CD4-positive, alpha-beta T cell (primary cell): ENCODE measurements at regions not wholly inside any gene's neighbourhood (a gene's known extent, or its start where the extent isn't known, plus 50 kb on each side); places are given as distances from the start of the nearest gene placed in this dataset.
A peak's percentile ranks its signal among the peaks of the same experiment; 100 is the strongest.
"Not testable (repeated sequence)": the region's sequence is repeated elsewhere in the genome, so short reads cannot be mapped to it uniquely, and the experiment has no call there.

Experiments used
- ATAC-seq: fragments of 200-7000 bp; cut with Tn5 transposase; one replicate; pipeline ENCODE4 v1.10.0; 2022; ENCODE audit warnings: mild to moderate bottlenecking; ENCODE audit not compliant: poor library complexity
- CTCF ChIA-PET: fragments of 350-600 bp; sonication (Branson Sonifier 250); formaldehyde crosslinking; loops from one replicate; lab custom pipeline; 2021; ENCODE audit warnings: antibody characterized with exemption, inconsistent platforms; lab: Charles Lee
- POLR2A ChIA-PET: fragments of 350-600 bp; sonication (Branson Sonifier 250); formaldehyde crosslinking; loops from one replicate; lab custom pipeline; 2021; ENCODE audit warnings: antibody characterized with exemption, inconsistent platforms; lab: Charles Lee
- DNase-seq, 14 experiments: peaks; one replicate each; pipeline ENCODE4 v3.0.0-alpha.2; 2013 to 2020; ENCODE audit warnings: mixed read lengths in 2 of 14
- H3K27ac ChIP-seq, 2 donors: one replicate each; pipeline versions ENCODE4 v1.5.1 to v1.7.0; 2013; ENCODE audit warnings: low read length in 2 of 2, low read depth in 1 of 2, mild to moderate bottlenecking in 1 of 2
- H3K27me3 ChIP-seq, 2 experiments: 1 replicate in 1 of 2; 2 replicates in 1 of 2; pipeline versions ENCODE4 v1.6.1 to v1.7.0; 2013; ENCODE audit warnings: low read length in 2 of 2, control low read depth in 1 of 2, mild to moderate bottlenecking in 1 of 2, moderate library complexity in 1 of 2; ENCODE audit not compliant: insufficient read depth in 2 of 2, control insufficient read depth in 1 of 2
- H3K36me3 ChIP-seq: one replicate; pipeline ENCODE4 v1.6.1; 2013; ENCODE audit warnings: low read length, control low read depth; ENCODE audit not compliant: insufficient read depth
- H3K4me1 ChIP-seq: one replicate; pipeline ENCODE4 v1.6.1; 2013; ENCODE audit warnings: low read length, control low read depth; ENCODE audit not compliant: insufficient read depth
- H3K4me3 ChIP-seq: one replicate; pipeline ENCODE4 v1.5.1; 2013; ENCODE audit warnings: mild to moderate bottlenecking, low read length, moderate library complexity
- H3K9me3 ChIP-seq, 2 experiments: 1 replicate in 1 of 2; 2 replicates in 1 of 2; pipeline versions ENCODE4 v1.6.1 to v1.7.0; 2013; ENCODE audit warnings: low read length in 2 of 2, mild to moderate bottlenecking in 2 of 2, control low read depth in 1 of 2, moderate library complexity in 1 of 2; ENCODE audit not compliant: control insufficient read depth in 1 of 2, insufficient read depth in 1 of 2
- H3K27ac Mint-ChIP-seq: one replicate; pipeline ENCODE4 v1.8.0; 2020; ENCODE audit warnings: mixed read lengths
- H3K27me3 Mint-ChIP-seq: one replicate; pipeline ENCODE4 v1.8.0; 2021; ENCODE audit warnings: mixed read lengths
- H3K36me3 Mint-ChIP-seq: one replicate; pipeline ENCODE4 v1.8.0; 2021; ENCODE audit warnings: low read depth, mixed read lengths
- H3K4me1 Mint-ChIP-seq: one replicate; pipeline ENCODE4 v1.8.0; 2021; ENCODE audit warnings: low read depth, mixed read lengths
- H3K4me3 Mint-ChIP-seq: one replicate; pipeline ENCODE4 v1.8.0; 2020; ENCODE audit warnings: mild to moderate bottlenecking, mixed read lengths
- H3K9me3 Mint-ChIP-seq: one replicate; pipeline ENCODE4 v1.8.0; 2020; ENCODE audit warnings: mixed read lengths
- intact Hi-C, 2 experiments: fragments of 100-400 bp; cut with DNase I in 1 of 2; cut with micrococcal nuclease in 1 of 2; formaldehyde crosslinking; loops; one replicate each; pipeline versions ENCODE4 v1.15.1 to v1.9.0; 2023 to 2025; cut with DNase I, micrococcal nuclease

GRCh38 chr9:94387338-94388010, 59.0 kb upstream of the NUTM2F start:
- DNase-seq, H3K9me3 ChIP-seq, intact Hi-C loops, H3K27me3 Mint-ChIP-seq, H3K27me3 ChIP-seq, H3K27ac Mint-ChIP-seq, H3K27ac ChIP-seq, POLR2A ChIA-PET, H3K4me3 ChIP-seq, H3K9me3 Mint-ChIP-seq, H3K36me3 Mint-ChIP-seq, ATAC-seq, CTCF ChIA-PET, H3K4me1 ChIP-seq, H3K4me3 Mint-ChIP-seq, H3K36me3 ChIP-seq: not testable (repeated sequence)
- H3K4me1 Mint-ChIP-seq: peaks cover 37% of the 10 kb centered on the region

GRCh38 chr9:94388011-94388406, 59.6 kb upstream of the NUTM2F start:
- CTCF ChIA-PET, H3K27ac Mint-ChIP-seq: not testable (repeated sequence)

DNA sequence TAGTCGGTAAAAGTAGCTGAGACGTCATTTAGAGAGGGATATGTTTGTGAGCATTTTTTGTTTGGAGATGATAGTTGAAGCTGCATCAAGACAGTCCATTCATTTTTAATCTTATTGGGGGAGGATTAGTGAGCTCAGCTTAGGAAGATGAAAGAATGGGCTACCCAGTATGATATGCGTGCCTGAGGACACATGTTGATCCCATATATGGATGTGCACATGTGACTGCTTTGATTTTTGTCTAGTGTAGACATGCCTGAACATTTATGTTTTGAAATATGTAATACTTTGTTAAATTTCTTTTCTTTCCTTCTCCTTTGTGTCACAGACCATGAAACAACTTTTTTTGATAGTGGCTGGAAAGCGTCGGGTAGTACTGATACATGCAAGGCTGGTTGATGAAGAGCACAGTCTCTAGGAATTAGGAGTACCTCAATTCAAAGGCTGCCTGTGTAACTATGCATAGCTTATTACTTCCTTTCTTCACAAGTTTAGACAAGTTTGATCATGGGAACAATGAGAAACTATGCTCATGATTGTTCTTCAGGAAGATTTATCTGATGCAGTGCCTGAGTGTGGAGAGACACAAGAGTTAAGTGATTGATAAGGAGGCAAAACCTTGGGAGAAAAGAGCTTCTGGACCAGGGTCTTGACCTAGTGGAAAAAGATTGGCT, 62.1 kb upstream of the NUTM2F start:
- H3K27me3 ChIP-seq, H3K27ac ChIP-seq, H3K4me3 ChIP-seq, intact Hi-C loops, H3K4me1 ChIP-seq, H3K36me3 Mint-ChIP-seq, ATAC-seq, H3K9me3 Mint-ChIP-seq, POLR2A ChIA-PET, CTCF ChIA-PET, H3K27ac Mint-ChIP-seq, DNase-seq, H3K9me3 ChIP-seq, H3K27me3 Mint-ChIP-seq, H3K36me3 ChIP-seq, H3K4me3 Mint-ChIP-seq: not testable (repeated sequence)
- peaks cover 30% of the 10 kb centered on the region for H3K4me1 Mint-ChIP-seq

More at GRCh38 chr9:94388011-94388406, 59.6 kb upstream of the NUTM2F start:
- H3K4me3 ChIP-seq, H3K36me3 ChIP-seq, H3K27me3 ChIP-seq, H3K27me3 Mint-ChIP-seq, POLR2A ChIA-PET, H3K9me3 Mint-ChIP-seq, ATAC-seq, H3K27ac ChIP-seq, DNase-seq, H3K36me3 Mint-ChIP-seq, H3K4me1 ChIP-seq, intact Hi-C loops, H3K9me3 ChIP-seq, H3K4me3 Mint-ChIP-seq: not testable (repeated sequence)
- peaks cover 37% of the 10 kb centered on the region for H3K4me1 Mint-ChIP-seq

GRCh38 chr9:94392971-94393624, 64.7 kb upstream of the NUTM2F start:
- H3K27me3 Mint-ChIP-seq, H3K36me3 Mint-ChIP-seq, H3K4me1 ChIP-seq, CTCF ChIA-PET, H3K27me3 ChIP-seq, H3K9me3 Mint-ChIP-seq, DNase-seq, POLR2A ChIA-PET, H3K4me3 ChIP-seq, H3K36me3 ChIP-seq, H3K27ac Mint-ChIP-seq, H3K4me3 Mint-ChIP-seq, intact Hi-C loops, ATAC-seq, H3K9me3 ChIP-seq, H3K27ac ChIP-seq: not testable (repeated sequence)
- peaks cover 17% of the 10 kb centered on the region for H3K4me1 Mint-ChIP-seq

DNA sequence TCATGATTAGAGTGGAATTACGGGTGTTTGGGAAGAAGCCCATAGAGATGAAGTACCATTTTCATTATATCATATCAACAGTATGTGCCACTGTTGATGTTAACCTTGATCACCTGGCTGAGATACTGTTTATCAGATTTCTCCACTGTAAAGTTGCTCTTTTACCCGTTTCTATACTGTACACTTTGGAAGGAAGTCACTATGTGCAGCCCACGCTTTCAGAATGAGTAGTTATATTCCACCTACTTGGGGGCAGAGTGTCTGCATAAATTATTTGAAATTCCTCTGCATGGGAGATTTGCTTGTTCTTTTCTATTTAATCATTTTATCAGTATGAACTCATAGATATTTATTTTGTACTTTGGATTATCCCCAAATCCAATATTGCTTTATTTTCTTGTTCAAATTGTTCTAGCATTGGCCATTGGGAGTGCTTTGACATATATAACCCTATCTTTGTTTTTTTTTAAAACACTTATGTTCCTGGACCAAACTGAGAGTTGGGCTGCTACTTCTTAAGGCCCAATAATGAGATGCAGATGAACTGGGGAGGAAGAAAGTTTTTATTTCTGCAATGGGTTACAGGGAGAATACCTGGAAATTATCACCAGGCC, 69.4 kb upstream of the NUTM2F start:
- H3K27me3 ChIP-seq, intact Hi-C loops, H3K4me1 ChIP-seq, DNase-seq, H3K9me3 ChIP-seq, H3K27me3 Mint-ChIP-seq, H3K36me3 ChIP-seq, H3K4me3 ChIP-seq, H3K4me3 Mint-ChIP-seq, POLR2A ChIA-PET, ATAC-seq, CTCF ChIA-PET, H3K9me3 Mint-ChIP-seq, H3K27ac ChIP-seq: not testable (repeated sequence)
- H3K36me3 Mint-ChIP-seq: peaks cover 12% of the 10 kb centered on the region
- peaks cover 28% of the 10 kb centered on the region for H3K4me1 Mint-ChIP-seq
- peak overlapping the region; percentile 10 for H3K27ac Mint-ChIP-seq

GRCh38 chr9:94400461-94400860, 72.0 kb upstream of the NUTM2F start:
- POLR2A ChIA-PET, H3K27me3 ChIP-seq, H3K4me3 Mint-ChIP-seq, CTCF ChIA-PET, H3K27ac Mint-ChIP-seq, H3K36me3 ChIP-seq, H3K4me1 ChIP-seq, H3K27ac ChIP-seq, intact Hi-C loops, H3K9me3 Mint-ChIP-seq, H3K27me3 Mint-ChIP-seq, DNase-seq, H3K4me3 ChIP-seq, ATAC-seq, H3K9me3 ChIP-seq: not testable (repeated sequence)
- Mint-ChIP-seq H3K4me1 (peaks cover 28% of the 10 kb centered on the region), H3K36me3 (peaks cover 12% of the 10 kb centered on the region)
